Duodenal mucosa (tissue), 2 donors: ENCODE measurements at regions not wholly inside any gene's neighbourhood (a gene's known extent, or its start where the extent isn't known, plus 50 kb on each side); places are given as distances from the start of the nearest gene placed in this dataset.
"Not testable (repeated sequence)": the region's sequence is repeated elsewhere in the genome, so short reads cannot be mapped to it uniquely, and the experiment has no call there.

Experiments
- H3K27ac ChIP-seq: one replicate; pipeline ENCODE4 v1.7.0; 2013; ENCODE audit warnings: low read depth, low read length
- H3K27me3 ChIP-seq, 2 donors: one replicate each; pipeline ENCODE4 v1.7.0; 2013; ENCODE audit warnings: low read length in 2 of 2, control low read depth in 1 of 2; ENCODE audit not compliant: insufficient read depth in 2 of 2, control insufficient read depth in 1 of 2
- H3K36me3 ChIP-seq, 2 donors: one replicate each; pipeline ENCODE4 v1.7.0; 2013; ENCODE audit warnings: low read length in 2 of 2, control low read depth in 1 of 2; ENCODE audit not compliant: insufficient read depth in 2 of 2, control insufficient read depth in 1 of 2
- H3K4me1 ChIP-seq, 2 donors: one replicate each; pipeline ENCODE4 v1.7.0; 2013; ENCODE audit warnings: low read length in 2 of 2, control low read depth in 1 of 2; ENCODE audit not compliant: insufficient read depth in 2 of 2, control insufficient read depth in 1 of 2
- H3K4me3 ChIP-seq, 2 donors: one replicate each; pipeline ENCODE4 v1.7.0; 2013; ENCODE audit warnings: low read length in 2 of 2, low read depth in 1 of 2
- H3K9ac ChIP-seq, 2 donors: one replicate each; pipeline ENCODE4 v1.7.0; 2013; ENCODE audit warnings: low read length in 2 of 2, low read depth in 1 of 2
- H3K9me3 ChIP-seq, 2 donors: one replicate each; pipeline ENCODE4 v1.7.0; 2013; ENCODE audit warnings: low read length in 2 of 2, control low read depth in 1 of 2; ENCODE audit not compliant: control insufficient read depth in 1 of 2

DNA sequence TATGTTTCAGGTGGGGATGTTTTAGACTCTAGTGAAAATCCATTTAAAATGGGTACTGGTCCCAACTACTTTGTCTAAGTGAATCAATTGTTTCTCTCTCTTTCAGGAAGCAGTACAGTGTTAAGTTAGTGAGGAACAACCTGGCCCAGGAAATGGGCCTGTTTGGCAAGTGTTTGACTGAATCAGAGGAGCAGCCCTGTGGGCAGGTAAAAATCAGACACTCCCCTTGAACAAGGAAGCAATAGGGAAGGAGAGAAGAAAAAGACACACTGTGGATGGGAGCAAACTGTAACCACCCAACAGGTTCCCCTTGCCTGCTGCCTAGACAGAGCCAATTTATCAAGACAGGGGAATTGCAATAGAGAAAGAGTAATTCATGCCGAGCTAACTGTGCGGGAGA lies 245.7 kb downstream of the C11orf87 start:
- Histone ChIP-seq H3K36me3 (no peaks in the 10 kb centered on the region), H3K27ac (no peak overlapping the region), H3K27me3 (no peaks in the 10 kb centered on the region), H3K9ac (no peak overlapping the region), H3K4me1 (no peaks in the 10 kb centered on the region), H3K4me3 (no peak overlapping the region), H3K9me3 (peaks cover 0 to 6% of the 10 kb centered on the region in 2 donors)

DNA sequence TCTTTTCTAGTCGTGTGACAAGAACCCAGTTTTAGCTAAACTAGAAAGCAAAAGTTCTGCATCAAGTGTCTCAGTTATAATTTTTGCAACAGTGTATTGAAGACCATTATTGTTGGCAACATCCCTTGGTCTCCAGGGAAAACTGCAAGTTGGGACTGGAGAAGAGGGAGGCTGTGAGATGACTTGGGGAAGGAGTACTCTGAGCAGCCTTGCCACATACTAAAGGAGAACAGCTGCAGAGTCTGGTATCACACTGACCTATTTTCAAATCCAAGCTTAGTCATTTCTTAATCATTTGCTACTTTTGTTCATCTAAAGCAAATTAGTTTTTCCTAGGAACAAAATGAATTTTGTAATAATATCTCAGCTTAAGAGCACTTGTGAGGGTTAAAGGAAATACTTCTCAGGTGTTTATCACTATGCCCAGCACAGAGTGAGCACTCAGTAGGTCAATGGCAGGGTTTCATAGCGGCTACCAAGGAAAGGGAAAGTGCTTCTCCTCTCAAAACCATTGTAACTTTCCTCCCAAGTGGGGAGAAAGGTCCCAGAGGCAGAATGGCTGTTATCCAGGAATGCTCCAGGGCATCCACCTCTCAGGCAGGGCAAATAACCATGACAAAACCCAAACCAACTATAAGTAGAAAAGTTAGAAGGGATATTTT lies 247.1 kb downstream of the C11orf87 start:
- peaks cover 0 to 6% of the 10 kb centered on the region in 2 donors for H3K9me3 ChIP-seq

DNA sequence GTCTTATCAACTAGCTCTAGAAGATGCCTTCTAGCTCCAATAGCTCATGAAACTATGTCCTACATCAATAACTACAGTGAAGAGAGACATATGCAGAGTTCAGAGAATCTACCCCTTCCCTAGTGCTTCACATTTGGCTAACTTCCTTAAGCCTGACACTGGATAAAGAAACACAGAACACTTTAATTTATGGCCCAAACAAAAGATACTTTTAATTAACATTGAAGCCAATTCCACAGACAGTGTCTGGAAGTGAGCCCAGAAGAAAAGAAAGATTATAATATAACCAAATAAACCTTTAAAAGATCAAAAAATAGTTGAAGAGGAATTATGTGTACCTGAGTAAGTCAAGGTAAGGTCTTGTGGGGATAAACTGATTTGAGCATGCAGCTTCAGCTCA lies 255.2 kb downstream of the C11orf87 start:
- Histone ChIP-seq H3K36me3 (no peaks in the 10 kb centered on the region), H3K4me1 (no peaks in the 10 kb centered on the region), H3K9ac (no peak overlapping the region), H3K9me3 (no peaks in the 10 kb centered on the region), H3K4me3 (no peak overlapping the region), H3K27ac (no peak overlapping the region), H3K27me3 (no peaks in the 10 kb centered on the region)

More for the DNA sequence above, 247.1 kb downstream of the C11orf87 start:
- no peaks in the 10 kb centered on the region for H3K27me3 ChIP-seq
- H3K4me1 ChIP-seq = no peaks in the 10 kb centered on the region
- no peak overlapping the region for H3K27ac ChIP-seq
- H3K9ac ChIP-seq = no peak overlapping the region
- no peaks in the 10 kb centered on the region for H3K36me3 ChIP-seq
- no peak overlapping the region for H3K4me3 ChIP-seq

DNA sequence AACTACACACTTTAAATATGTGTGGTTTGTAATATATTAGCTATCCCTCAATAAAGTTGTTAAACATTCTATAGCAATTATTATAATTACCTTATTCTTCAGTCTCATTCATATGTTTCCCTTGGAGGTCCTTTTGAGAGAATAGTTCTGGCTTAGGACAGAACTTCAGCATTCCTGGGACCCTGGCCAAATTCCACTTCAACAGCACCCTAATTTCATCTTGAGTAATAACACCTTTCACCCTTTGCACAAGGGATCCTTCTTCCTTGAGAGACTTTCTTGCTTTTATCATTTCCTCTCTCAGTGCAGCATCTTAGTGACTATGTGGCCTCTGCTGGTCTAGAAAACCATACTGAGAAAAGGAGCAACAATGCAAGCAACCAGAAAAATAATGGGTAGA lies 255.9 kb downstream of the C11orf87 start:
- Histone ChIP-seq H3K9ac (no peak overlapping the region), H3K4me3 (no peak overlapping the region), H3K9me3 (no peaks in the 10 kb centered on the region), H3K4me1 (no peaks in the 10 kb centered on the region), H3K36me3 (no peaks in the 10 kb centered on the region), H3K27me3 (no peaks in the 10 kb centered on the region), H3K27ac (no peak overlapping the region)

DNA sequence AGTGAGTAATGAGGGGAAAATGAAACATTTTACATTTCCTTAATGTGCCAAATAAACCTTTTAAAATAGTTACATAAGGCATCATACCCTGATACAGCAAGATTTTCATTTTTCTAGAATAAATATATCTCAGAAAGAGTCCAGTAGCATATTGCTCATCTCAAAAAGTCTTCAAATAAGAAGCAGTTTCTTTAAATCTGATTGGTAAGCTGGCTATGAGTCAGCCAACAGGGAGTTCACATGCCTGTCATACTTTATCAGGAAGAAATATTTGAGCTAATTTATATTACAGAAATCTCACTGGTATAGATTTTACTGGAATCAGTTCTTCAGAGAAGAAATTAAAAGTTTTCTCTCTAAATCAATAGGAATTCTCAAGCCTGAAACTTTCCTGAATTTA lies 258.1 kb downstream of the C11orf87 start:
- Histone ChIP-seq H3K36me3 (no peaks in the 10 kb centered on the region), H3K9me3 (no peaks in the 10 kb centered on the region), H3K27ac (no peak overlapping the region), H3K4me3 (no peak overlapping the region), H3K9ac (no peak overlapping the region), H3K27me3 (no peaks in the 10 kb centered on the region), H3K4me1 (no peaks in the 10 kb centered on the region)

DNA sequence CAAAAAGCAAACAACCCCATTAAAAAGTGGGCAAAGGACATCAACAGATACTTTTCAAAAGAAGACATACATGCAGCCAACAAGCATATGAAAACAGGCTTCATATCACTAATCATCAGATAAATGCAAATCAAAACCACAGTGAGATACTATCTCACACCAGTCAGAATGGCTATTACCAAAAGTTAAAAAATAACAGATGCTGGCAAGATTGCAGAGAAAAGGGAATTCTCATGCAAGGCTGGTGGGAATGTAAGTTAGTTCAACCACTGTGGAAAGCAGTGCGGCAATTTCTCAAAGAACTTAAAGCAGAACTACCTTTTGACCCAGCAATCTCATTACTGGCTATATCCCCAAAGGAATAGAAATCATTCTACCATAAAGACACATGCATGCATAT lies 260.8 kb downstream of the C11orf87 start:
- H3K4me3 ChIP-seq, H3K27me3 ChIP-seq, H3K36me3 ChIP-seq, H3K9ac ChIP-seq, H3K27ac ChIP-seq, H3K4me1 ChIP-seq, H3K9me3 ChIP-seq: not testable (repeated sequence)

DNA sequence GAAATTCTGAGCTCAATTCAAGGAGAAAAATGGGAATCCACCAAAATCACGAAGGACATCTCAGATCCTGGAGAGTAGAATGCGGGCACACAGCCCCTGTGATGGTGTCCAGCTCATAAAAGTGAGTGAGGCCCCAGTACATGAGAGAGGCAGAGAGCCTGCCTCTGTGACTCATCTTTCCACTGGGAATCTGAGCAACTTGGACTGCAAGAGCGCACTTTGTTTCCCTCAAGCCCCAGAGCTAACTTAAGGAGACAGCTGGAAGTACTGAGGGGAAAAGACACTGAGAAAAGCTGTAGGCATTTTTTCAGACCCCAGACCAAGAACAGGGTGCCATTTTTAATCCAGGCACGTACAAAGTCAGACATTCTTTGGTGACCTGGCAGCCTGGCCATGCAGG lies 273.7 kb downstream of the C11orf87 start:
- H3K9ac ChIP-seq = no peak overlapping the region

DNA sequence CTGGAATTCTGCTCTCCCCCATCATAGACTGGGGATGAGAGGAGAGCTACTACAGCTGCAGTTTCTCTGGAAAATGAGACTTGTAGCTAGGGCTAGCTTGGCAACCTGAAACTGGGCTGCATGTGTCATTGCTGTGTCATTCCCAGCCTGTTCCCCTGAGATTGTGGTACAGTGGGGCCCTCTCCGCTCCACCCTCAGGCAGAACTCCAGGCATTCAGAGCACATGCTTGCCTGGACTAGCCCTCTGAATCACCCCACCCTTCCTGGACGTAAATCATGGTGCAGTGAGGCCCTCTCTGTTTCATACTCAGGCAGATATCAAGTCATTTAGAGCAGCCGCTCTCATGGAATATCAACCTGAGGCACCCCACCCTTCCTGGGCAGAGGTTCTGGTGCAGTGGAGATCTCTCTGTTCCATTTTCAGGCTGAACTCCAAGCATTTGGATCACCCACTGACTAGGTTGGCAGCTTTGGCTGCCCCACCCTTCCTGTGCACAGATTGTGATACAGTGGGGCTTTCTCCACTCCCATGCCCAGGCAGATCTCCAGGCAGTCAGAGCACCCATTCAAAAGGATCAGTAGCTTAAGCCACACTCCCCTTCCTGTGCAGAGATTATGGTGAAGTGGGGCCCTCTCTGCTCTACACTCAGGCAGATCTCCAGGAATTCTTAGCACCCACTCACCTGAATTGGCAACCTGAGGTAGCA lies 274.4 kb downstream of the C11orf87 start:
- no peak overlapping the region for H3K9ac ChIP-seq
- peaks cover 3 to 12% of the 10 kb centered on the region in 2 donors for H3K9me3 ChIP-seq
- no peaks in the 10 kb centered on the region for H3K4me1 ChIP-seq
- no peaks in the 10 kb centered on the region for H3K36me3 ChIP-seq
- no peaks in the 10 kb centered on the region for H3K27me3 ChIP-seq
- H3K27ac ChIP-seq = no peak overlapping the region
- H3K4me3 ChIP-seq = no peak overlapping the region

More for the DNA sequence above, 273.7 kb downstream of the C11orf87 start:
- Histone ChIP-seq H3K27ac (no peak overlapping the region), H3K9me3 (peaks cover 3 to 12% of the 10 kb centered on the region in 2 donors), H3K36me3 (no peaks in the 10 kb centered on the region), H3K27me3 (no peaks in the 10 kb centered on the region), H3K4me1 (no peaks in the 10 kb centered on the region), H3K4me3 (no peak overlapping the region)

DNA sequence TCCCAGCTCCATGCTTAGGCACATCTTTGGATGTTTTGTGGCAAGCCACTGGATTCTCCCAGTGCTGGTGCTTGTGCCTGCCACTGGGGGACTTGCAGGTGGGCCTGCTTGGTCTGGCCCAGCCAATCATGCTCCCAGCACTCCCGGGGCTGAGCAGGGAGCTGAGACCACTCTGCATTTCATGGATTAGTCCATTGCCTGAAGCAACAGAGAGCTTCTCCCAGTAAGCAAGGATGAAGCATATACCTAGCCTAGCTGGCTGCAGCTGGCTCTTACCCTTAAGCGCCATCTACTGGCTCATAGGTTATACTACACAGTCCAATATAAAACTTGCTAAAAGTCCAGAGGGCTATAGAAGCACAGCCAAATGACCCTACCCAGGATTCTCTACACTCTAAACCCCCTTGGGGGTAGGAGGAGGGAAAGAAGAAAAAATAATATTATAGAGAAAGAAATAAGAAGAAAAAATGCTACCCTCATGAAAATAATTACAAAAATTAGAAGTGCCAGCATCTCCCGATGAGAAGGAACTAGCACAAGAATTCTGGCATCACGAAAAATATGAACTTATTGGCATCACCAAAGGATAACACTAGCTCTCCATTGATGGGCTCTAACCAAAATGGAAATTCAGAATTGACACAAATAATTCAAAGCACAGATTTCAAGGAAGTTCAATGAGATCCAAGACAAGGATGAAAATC lies 275.3 kb downstream of the C11orf87 start:
- no peak overlapping the region for H3K4me3 ChIP-seq
- no peaks in the 10 kb centered on the region for H3K4me1 ChIP-seq
- H3K27me3 ChIP-seq = no peaks in the 10 kb centered on the region
- H3K9ac ChIP-seq = no peak overlapping the region
- no peaks in the 10 kb centered on the region for H3K36me3 ChIP-seq
- H3K27ac ChIP-seq = no peak overlapping the region
- peaks cover 3 to 12% of the 10 kb centered on the region in 2 donors for H3K9me3 ChIP-seq

DNA sequence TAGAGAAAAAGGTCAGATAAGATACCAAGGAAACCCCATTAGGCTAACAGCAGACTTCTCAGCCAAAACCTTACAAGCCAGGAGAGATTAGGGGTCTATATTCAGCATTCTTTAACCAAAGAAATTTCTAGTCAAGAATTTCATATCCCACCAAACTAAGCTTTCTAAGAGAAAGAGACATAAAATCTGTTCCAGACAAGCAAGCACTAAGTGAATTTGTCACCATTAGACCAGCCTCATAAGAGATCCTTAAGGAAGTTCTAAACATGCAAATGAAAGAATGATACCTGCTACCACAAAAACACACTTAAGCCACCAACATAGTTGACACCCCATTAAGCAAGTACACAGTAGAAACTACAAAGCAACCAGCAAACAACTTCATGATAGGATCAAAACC lies 276.2 kb downstream of the C11orf87 start:
- Histone ChIP-seq H3K4me3 (no peak overlapping the region), H3K27me3 (no peaks in the 10 kb centered on the region), H3K9me3 (peaks cover 3 to 12% of the 10 kb centered on the region in 2 donors), H3K27ac (no peak overlapping the region), H3K36me3 (no peaks in the 10 kb centered on the region), H3K9ac (no peak overlapping the region), H3K4me1 (no peaks in the 10 kb centered on the region)
